ENCODE measurements at regions not wholly inside any gene's neighbourhood (a gene's known extent, or its start where the extent isn't known, plus 50 kb on each side); places are given as distances from the start of the nearest gene placed in this dataset.
"Not testable (repeated sequence)": the region's sequence is repeated elsewhere in the genome, so short reads cannot be mapped to it uniquely, and the experiment has no call there.

GRCh38 chr10:53033396-53033795, 260.8 kb upstream of the MBL2 start:
- no peak for DNase-seq
- intact Hi-C loops (cut with DNase I, micrococcal nuclease), result no loop called here
- ATAC-seq, result no peak
- Histone ChIP-seq H3K36me3 (ENCODE audit: low read depth) (no peaks in the 10 kb centered on the region), H3K4me3 (no peak overlapping the region), H3K4me1 (ENCODE audit: low read depth) (peaks cover 5% of the 10 kb centered on the region), H3K9me3 (no peaks in the 10 kb centered on the region)
- TF ChIP-seq CTCF (IDR thresholded peaks at IDR 0.05), result no peak

- H3K9me3 ChIP-seq; intact Hi-C loops (cut with DNase I, micrococcal nuclease); H3K4me1 ChIP-seq (ENCODE audit: low read depth); H3K36me3 ChIP-seq (ENCODE audit: low read depth); H3K4me3 ChIP-seq: not testable (repeated sequence)
- peak in 1 of 3 donors; percentile 24 for DNase-seq
- peak; percentile 48 for ATAC-seq
These were observed 257.6 kb upstream of the MBL2 start for GRCh38 chr10:53029872-53030849.

- no peak for DNase-seq
- Histone ChIP-seq H3K36me3 (ENCODE audit: low read depth) (no peaks in the 10 kb centered on the region), H3K4me1 (ENCODE audit: low read depth) (peaks cover 5% of the 10 kb centered on the region), H3K4me3 (no peak overlapping the region), H3K9me3 (no peaks in the 10 kb centered on the region)
- no peak for TF ChIP-seq CTCF (IDR thresholded peaks at IDR 0.05)
- no peak for ATAC-seq
- intact Hi-C loops (cut with DNase I, micrococcal nuclease), result no loop called here
These were observed 256.9 kb upstream of the MBL2 start for GRCh38 chr10:53029449-53029848.

GRCh38 chr10:53025765-53026164, 253.2 kb upstream of the MBL2 start:
- H3K36me3 ChIP-seq (ENCODE audit: low read depth); intact Hi-C loops (cut with DNase I, micrococcal nuclease); H3K4me1 ChIP-seq (ENCODE audit: low read depth); ATAC-seq; H3K4me3 ChIP-seq; H3K9me3 ChIP-seq: not testable (repeated sequence)
- peak in 1 of 3 donors; percentile 29 for DNase-seq

- no peak for DNase-seq
These were observed 252.7 kb upstream of the MBL2 start for GRCh38 chr10:53025172-53025711.

GRCh38 chr10:53023411-53023810, 250.8 kb upstream of the MBL2 start:
- Histone ChIP-seq H3K9me3 (no peaks in the 10 kb centered on the region), H3K4me1 (ENCODE audit: low read depth) (no peaks in the 10 kb centered on the region), H3K4me3 (no peak overlapping the region), H3K36me3 (ENCODE audit: low read depth) (no peaks in the 10 kb centered on the region)
- intact Hi-C loops (cut with DNase I, micrococcal nuclease), result no loop called here
- ATAC-seq, result no peak
- no peak for TF ChIP-seq CTCF (IDR thresholded peaks at IDR 0.05)
- no peak for DNase-seq

More at GRCh38 chr10:53025172-53025711, 252.7 kb upstream of the MBL2 start:
- ATAC-seq, result no peak
- Histone ChIP-seq H3K4me1 (ENCODE audit: low read depth) (no peaks in the 10 kb centered on the region), H3K9me3 (no peaks in the 10 kb centered on the region), H3K4me3 (no peak overlapping the region), H3K36me3 (ENCODE audit: low read depth) (no peaks in the 10 kb centered on the region)
- no peak for TF ChIP-seq CTCF (IDR thresholded peaks at IDR 0.05)
- intact Hi-C loops (cut with DNase I, micrococcal nuclease), result no loop called here

Data from mucosa of descending colon (tissue), 3 donors.